ENCODE measurements at regions not wholly inside any gene's neighbourhood (a gene's known extent, or its start where the extent isn't known, plus 50 kb on each side); places are given as distances from the start of the nearest gene placed in this dataset.

DNA sequence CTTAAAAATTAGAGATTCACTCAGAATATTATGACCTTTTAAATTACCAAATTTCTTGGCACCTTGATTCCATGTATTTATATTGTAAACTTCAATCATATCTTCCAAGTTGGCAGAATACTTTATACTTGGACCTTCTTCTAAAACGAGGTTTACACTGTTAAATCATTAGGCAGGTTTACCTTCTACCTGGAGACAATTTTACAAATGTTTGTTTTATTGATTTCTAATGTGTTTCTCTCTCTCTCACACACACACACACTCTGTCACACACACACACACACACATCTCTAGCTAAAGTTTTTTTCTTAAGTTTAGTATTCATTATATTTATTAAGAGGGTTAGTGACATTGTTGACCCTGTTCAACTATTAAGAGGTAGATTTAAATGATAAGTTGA, 1155.6 kb downstream of the NSUN3 start:
- TF ChIP-seq, protein P1, sequence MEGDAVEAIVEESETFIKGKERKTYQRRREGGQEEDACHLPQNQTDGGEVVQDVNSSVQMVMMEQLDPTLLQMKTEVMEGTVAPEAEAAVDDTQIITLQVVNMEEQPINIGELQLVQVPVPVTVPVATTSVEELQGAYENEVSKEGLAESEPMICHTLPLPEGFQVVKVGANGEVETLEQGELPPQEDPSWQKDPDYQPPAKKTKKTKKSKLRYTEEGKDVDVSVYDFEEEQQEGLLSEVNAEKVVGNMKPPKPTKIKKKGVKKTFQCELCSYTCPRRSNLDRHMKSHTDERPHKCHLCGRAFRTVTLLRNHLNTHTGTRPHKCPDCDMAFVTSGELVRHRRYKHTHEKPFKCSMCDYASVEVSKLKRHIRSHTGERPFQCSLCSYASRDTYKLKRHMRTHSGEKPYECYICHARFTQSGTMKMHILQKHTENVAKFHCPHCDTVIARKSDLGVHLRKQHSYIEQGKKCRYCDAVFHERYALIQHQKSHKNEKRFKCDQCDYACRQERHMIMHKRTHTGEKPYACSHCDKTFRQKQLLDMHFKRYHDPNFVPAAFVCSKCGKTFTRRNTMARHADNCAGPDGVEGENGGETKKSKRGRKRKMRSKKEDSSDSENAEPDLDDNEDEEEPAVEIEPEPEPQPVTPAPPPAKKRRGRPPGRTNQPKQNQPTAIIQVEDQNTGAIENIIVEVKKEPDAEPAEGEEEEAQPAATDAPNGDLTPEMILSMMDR (IDR thresholded peaks at IDR 0.05; ENCODE audit: insufficient read depth, low read depth, low read length), result no peak
- TF ChIP-seq EZH2 (IDR thresholded peaks at IDR 0.05; ENCODE audit: insufficient read depth, low read length), result no peak

Measured in astrocyte (in vitro differentiated cells and primary cell).